HEK293 (cell line): ENCODE measurements at regions not wholly inside any gene's neighbourhood (a gene's known extent, or its start where the extent isn't known, plus 50 kb on each side); places are given as distances from the start of the nearest gene placed in this dataset.

Source experiments
- CTCF ChIA-PET: fragments of 350-600 bp; formaldehyde crosslinking; extraction: SDS; loops from one replicate; lab custom pipeline; 2021; ENCODE audit warnings: antibody characterized with exemption; lab: Yijun Ruan, JAX
- POLR2A ChIA-PET: fragments of 300-600 bp; formaldehyde crosslinking; extraction: SDS; loops from one replicate; lab custom pipeline; 2020; ENCODE audit warnings: antibody characterized with exemption, inconsistent platforms; lab: Yijun Ruan, JAX
- H3K27ac ChIP-seq: fragments of 200-500 bp; sonication (Bioruptor generic); 2 replicates; pipeline ENCODE4 v1.5.1; 2014; ENCODE audit warnings: low read depth, low read length, control low read depth, inconsistent platforms; ENCODE audit errors: extremely low read depth
- H3K36me3 ChIP-seq, 2 experiments: fragments of 200-500 bp in 1 of 2; sonication (Bioruptor generic) in 1 of 2; 1 replicate in 1 of 2; 2 replicates in 1 of 2; pipeline ENCODE4 v1.5.1; 2014 to 2017; ENCODE audit warnings: inconsistent platforms in 2 of 2, low read length in 2 of 2; ENCODE audit not compliant: control insufficient read depth in 2 of 2, insufficient read depth in 1 of 2
- H3K4me1 ChIP-seq: fragments of 200-500 bp; sonication (Bioruptor generic); 2 replicates; pipeline ENCODE4 v1.5.1; 2014; ENCODE audit warnings: mild to moderate bottlenecking, low read length, inconsistent platforms; ENCODE audit not compliant: control insufficient read depth, insufficient read depth
- H3K4me3 ChIP-seq: 2 replicates; pipeline ENCODE4 v1.5.1; 2011; ENCODE audit warnings: low read depth, mild to moderate bottlenecking, control low read depth, low read length, moderate library complexity
- H3K9me3 ChIP-seq: fragments of 200-500 bp; sonication (Bioruptor generic); 2 replicates; pipeline ENCODE4 v1.5.1; 2014; ENCODE audit warnings: low read depth, low read length, inconsistent platforms; ENCODE audit not compliant: control insufficient read depth, insufficient read depth
- SP2 ChIP-seq: fragments of 450-650 bp; formaldehyde crosslinking; IDR thresholded peaks from 2 replicates; pipeline ENCODE4 v1.5.1; 2016; ENCODE audit warnings: missing biosample characterization, missing genetic modification characterization
- TRIM28 ChIP-seq: IDR thresholded peaks from 2 replicates; pipeline ENCODE4 v1.6.1; 2011; ENCODE audit warnings: low read length, control low read depth, borderline replicate concordance
- WT1 ChIP-seq: fragments of 450-650 bp; formaldehyde crosslinking; IDR thresholded peaks from 2 replicates; pipeline ENCODE4 v1.5.1; 2016; ENCODE audit warnings: missing biosample characterization, missing genetic modification characterization
- YY1 ChIP-seq: fragments of 450-650 bp; formaldehyde crosslinking; IDR thresholded peaks from 2 replicates; pipeline ENCODE4 v1.5.1; 2018; ENCODE audit warnings: missing biosample characterization, missing genetic modification characterization
- ZBTB1 ChIP-seq: fragments of 450-650 bp; formaldehyde crosslinking; IDR thresholded peaks from 2 replicates; pipeline ENCODE4 v1.5.1; 2016; ENCODE audit warnings: missing biosample characterization, missing genetic modification characterization
- ZEB2 ChIP-seq: fragments of 450-650 bp; formaldehyde crosslinking; IDR thresholded peaks from 2 replicates; pipeline ENCODE4 v1.5.1; 2016; ENCODE audit warnings: missing biosample characterization, missing genetic modification characterization
- ZNF146 ChIP-seq: fragments of 450-650 bp; formaldehyde crosslinking; IDR thresholded peaks from 2 replicates; pipeline ENCODE4 v1.5.1; 2016; ENCODE audit warnings: missing biosample characterization, missing genetic modification characterization
- ZNF174 ChIP-seq: fragments of 450-650 bp; formaldehyde crosslinking; IDR thresholded peaks from 2 replicates; pipeline ENCODE4 v1.5.0; 2017; ENCODE audit warnings: missing biosample characterization, mild to moderate bottlenecking, missing genetic modification characterization
- ZNF211 ChIP-seq: fragments of 450-650 bp; formaldehyde crosslinking; IDR thresholded peaks from 2 replicates; pipeline ENCODE4 v1.5.1; 2016; ENCODE audit warnings: low read depth, missing biosample characterization, missing genetic modification characterization
- ZNF266 ChIP-seq: fragments of 450-650 bp; formaldehyde crosslinking; IDR thresholded peaks from 2 replicates; pipeline ENCODE4 v1.5.1; 2016; ENCODE audit warnings: missing biosample characterization, missing genetic modification characterization, low read depth
- ZNF391 ChIP-seq: fragments of 450-650 bp; formaldehyde crosslinking; IDR thresholded peaks from 2 replicates; pipeline ENCODE4 v1.5.1; 2016; ENCODE audit warnings: low read depth, missing biosample characterization, missing genetic modification characterization, borderline replicate concordance
- ZNF513 ChIP-seq: fragments of 450-650 bp; IDR thresholded peaks from 2 replicates; pipeline ENCODE4 v1.5.1; 2018; ENCODE audit warnings: missing biosample characterization, missing genetic modification characterization
- ZNF544 ChIP-seq: fragments of 450-650 bp; formaldehyde crosslinking; IDR thresholded peaks from 2 replicates; pipeline ENCODE4 v1.5.0; 2017; ENCODE audit warnings: missing biosample characterization, missing genetic modification characterization
- ZNF548 ChIP-seq: fragments of 450-650 bp; formaldehyde crosslinking; IDR thresholded peaks from 2 replicates; pipeline ENCODE4 v1.5.1; 2016; ENCODE audit warnings: missing biosample characterization, missing genetic modification characterization
- ZNF654 ChIP-seq: fragments of 450-650 bp; formaldehyde crosslinking; IDR thresholded peaks from 2 replicates; pipeline ENCODE4 v1.5.1; 2016; ENCODE audit warnings: low read depth, missing biosample characterization, missing genetic modification characterization
- ZNF658 ChIP-seq: fragments of 450-650 bp; formaldehyde crosslinking; IDR thresholded peaks from 2 replicates; pipeline ENCODE4; 2016; ENCODE audit warnings: missing biosample characterization, missing genetic modification characterization
- ZNF768 ChIP-seq: fragments of 450-650 bp; formaldehyde crosslinking; IDR thresholded peaks from 2 replicates; pipeline ENCODE4 v1.5.1; 2018; ENCODE audit warnings: missing biosample characterization, mild to moderate bottlenecking, missing genetic modification characterization
- ZNF830 ChIP-seq: fragments of 450-650 bp; IDR thresholded peaks from 2 replicates; pipeline ENCODE4 v1.5.0; 2018; ENCODE audit warnings: missing biosample characterization, missing genetic modification characterization, low read depth, mild to moderate bottlenecking, moderate library complexity
- ZXDB ChIP-seq: fragments of 450-650 bp; formaldehyde crosslinking; IDR thresholded peaks from 2 replicates; pipeline ENCODE4 v1.5.1; 2016; ENCODE audit warnings: missing biosample characterization, missing genetic modification characterization
- TF ChIP-seq, protein P1 (sequence below): fragments of 450-650 bp; formaldehyde crosslinking; IDR thresholded peaks from 2 replicates; pipeline ENCODE4; 2016; ENCODE audit warnings: missing biosample characterization, missing genetic modification characterization
- TF ChIP-seq, protein P2 (sequence below): fragments of 450-650 bp; formaldehyde crosslinking; optimal IDR thresholded peaks from 2 replicates; pipeline ENCODE3; 2016; ENCODE audit warnings: missing biosample characterization, mild to moderate bottlenecking, missing genetic modification characterization
- TF ChIP-seq, protein P3 (sequence below): fragments of 450-650 bp; formaldehyde crosslinking; IDR thresholded peaks from 2 replicates; pipeline ENCODE4 v1.5.1; 2016; ENCODE audit warnings: missing biosample characterization, missing genetic modification characterization

GRCh38 chr9:78439190-78439865 lies 142.4 kb downstream of the PSAT1 start (continued):
- TF ChIP-seq ZNF654 (peak; percentile 89), TRIM28 (peak; percentile 35; the same call in 1 of the 2 replicates)

DNA sequence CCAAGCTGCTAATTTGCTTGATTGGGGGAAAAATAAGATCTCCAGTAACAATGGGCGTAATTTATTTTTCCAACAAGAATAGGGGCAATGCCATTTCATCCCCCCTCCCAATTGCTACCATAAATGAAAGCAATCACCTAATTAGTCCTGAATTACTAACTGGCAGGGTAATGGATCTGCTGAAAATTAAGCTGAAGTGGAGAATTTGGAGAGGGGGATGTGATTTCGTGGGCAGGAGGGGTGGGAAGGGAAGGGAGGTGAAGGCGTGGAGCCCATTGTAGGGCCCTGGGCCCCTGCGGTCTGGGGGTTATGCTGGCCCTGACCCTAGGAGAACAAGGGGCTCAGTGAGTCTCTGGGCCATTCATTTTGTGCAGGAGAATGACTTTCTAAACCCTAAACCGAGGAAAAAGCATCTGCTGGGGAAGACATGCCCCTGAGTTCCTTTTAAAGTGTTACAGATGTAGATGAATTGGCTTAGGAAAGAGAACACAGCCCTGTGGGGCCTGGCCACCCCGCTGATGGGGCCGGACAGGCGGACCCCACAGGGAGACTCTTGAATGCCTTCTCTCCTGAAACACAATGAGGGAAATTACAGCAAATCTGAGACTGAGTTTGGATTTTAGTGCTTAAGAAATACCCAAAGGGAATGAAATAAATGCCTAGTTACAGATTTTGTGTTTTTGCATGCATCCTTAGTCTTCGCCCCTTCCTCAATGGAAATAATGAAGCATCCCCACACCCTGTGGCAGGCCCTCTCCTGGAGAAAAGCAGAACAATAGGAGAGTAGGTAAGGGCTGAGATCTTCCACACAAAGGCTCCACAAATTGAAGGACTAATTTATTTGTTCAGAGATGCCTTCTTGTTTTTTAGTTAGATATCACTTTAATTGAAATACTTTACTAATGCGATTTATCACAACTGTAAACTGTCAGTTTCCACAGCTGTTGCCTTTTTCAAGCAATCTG lies 143.2 kb downstream of the PSAT1 start:
- Histone ChIP-seq H3K36me3 (no peaks in the 10 kb centered on the region), H3K4me1 (no peaks in the 10 kb centered on the region), H3K27ac (no peak overlapping the region), H3K4me3 (no peak overlapping the region)
- POLR2A ChIA-PET: no interaction called here
- CTCF ChIA-PET: interaction anchor here (0.6 to 1.8 kb wide), 32 partner anchors 9 to 1439 kb away, joined by 3 to 19 read pairs (median 4); no protein-coding TSS in a partner anchor
- no peak for TF ChIP-seq ZNF768 (tag by site-specific recombination)
- no peak for TF ChIP-seq ZNF211
- TF ChIP-seq ZNF548: no peak
- no peak for TF ChIP-seq WT1 (tag by site-specific recombination)
- TF ChIP-seq ZEB2 (tag by site-specific recombination): no peak
- no peak for TF ChIP-seq ZNF513 (tag by site-specific recombination)
- no peak for TF ChIP-seq ZNF391 (tag by site-specific recombination)
- TF ChIP-seq ZNF174 (tag by site-specific recombination): no peak
- no peak for TF ChIP-seq ZXDB
- TF ChIP-seq YY1 (tag by site-specific recombination): no peak
- no peak for TF ChIP-seq ZNF146 (tag by site-specific recombination)
- TF ChIP-seq SP2 (tag by site-specific recombination): no peak
- TF ChIP-seq ZNF266 (tag by site-specific recombination): no peak
- TF ChIP-seq, protein P1, sequence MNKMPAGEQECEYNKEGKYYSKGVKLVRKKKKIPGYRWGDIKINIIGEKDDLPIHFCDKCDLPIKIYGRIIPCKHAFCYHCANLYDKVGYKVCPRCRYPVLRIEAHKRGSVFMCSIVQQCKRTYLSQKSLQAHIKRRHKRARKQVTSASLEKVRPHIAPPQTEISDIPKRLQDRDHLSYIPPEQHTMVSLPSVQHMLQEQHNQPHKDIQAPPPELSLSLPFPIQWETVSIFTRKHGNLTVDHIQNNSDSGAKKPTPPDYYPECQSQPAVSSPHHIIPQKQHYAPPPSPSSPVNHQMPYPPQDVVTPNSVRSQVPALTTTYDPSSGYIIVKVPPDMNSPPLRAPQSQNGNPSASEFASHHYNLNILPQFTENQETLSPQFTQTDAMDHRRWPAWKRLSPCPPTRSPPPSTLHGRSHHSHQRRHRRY (tag by site-specific recombination): no peak
- no peak for TF ChIP-seq ZNF544
- no peak for TF ChIP-seq ZNF830
- TF ChIP-seq, all 188 proteins: peak for 0
- no peaks in the 10 kb centered on the region for H3K9me3 ChIP-seq

DNA sequence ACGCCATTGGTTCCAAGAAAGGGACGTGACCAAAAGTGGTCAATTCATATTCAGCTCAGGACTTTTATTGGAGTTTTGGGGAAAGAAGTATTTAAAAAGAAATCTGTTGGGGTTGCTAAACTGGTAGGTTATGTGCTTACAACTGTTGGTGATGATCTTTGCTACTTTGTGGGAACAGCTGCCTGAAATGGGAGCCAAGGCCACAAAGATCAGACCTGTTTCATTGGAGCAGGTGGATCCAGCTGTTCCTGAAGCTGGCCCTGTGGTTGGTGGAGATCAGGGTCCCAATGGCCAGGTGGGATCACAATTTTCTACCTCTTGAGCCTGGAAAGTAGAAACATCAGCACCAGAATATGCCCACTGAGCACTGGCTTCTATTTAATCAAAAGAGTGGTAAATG lies 144.5 kb downstream of the PSAT1 start:
- TF ChIP-seq YY1 (tag by site-specific recombination): no peak
- no peak for TF ChIP-seq ZNF658 (tag by site-specific recombination)
- TF ChIP-seq, protein P1 (tag by site-specific recombination): no peak
- TF ChIP-seq, protein P2, sequence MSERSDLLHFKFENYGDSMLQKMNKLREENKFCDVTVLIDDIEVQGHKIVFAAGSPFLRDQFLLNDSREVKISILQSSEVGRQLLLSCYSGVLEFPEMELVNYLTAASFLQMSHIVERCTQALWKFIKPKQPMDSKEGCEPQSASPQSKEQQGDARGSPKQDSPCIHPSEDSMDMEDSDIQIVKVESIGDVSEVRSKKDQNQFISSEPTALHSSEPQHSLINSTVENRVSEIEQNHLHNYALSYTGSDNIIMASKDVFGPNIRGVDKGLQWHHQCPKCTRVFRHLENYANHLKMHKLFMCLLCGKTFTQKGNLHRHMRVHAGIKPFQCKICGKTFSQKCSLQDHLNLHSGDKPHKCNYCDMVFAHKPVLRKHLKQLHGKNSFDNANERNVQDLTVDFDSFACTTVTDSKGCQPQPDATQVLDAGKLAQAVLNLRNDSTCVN: no peak
- TF ChIP-seq ZBTB1 (tag by site-specific recombination): no peak
- TF ChIP-seq, protein P3, sequence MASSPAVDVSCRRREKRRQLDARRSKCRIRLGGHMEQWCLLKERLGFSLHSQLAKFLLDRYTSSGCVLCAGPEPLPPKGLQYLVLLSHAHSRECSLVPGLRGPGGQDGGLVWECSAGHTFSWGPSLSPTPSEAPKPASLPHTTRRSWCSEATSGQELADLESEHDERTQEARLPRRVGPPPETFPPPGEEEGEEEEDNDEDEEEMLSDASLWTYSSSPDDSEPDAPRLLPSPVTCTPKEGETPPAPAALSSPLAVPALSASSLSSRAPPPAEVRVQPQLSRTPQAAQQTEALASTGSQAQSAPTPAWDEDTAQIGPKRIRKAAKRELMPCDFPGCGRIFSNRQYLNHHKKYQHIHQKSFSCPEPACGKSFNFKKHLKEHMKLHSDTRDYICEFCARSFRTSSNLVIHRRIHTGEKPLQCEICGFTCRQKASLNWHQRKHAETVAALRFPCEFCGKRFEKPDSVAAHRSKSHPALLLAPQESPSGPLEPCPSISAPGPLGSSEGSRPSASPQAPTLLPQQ (tag by site-specific recombination): no peak
- no peak for TF ChIP-seq ZNF211
- Histone ChIP-seq H3K27ac (no peak overlapping the region), H3K36me3 (no peaks in the 10 kb centered on the region), H3K9me3 (no peaks in the 10 kb centered on the region), H3K4me3 (no peak overlapping the region), H3K4me1 (no peaks in the 10 kb centered on the region)
- CTCF ChIA-PET: interaction anchor here (0.7 kb wide), 1 partner anchor 346 kb away, joined by 4 read pairs; no protein-coding TSS in a partner anchor
- POLR2A ChIA-PET: no interaction called here
